ENCODE measurements at regions not wholly inside any gene's neighbourhood (a gene's known extent, or its start where the extent isn't known, plus 50 kb on each side); places are given as distances from the start of the nearest gene placed in this dataset.
"Not testable (repeated sequence)": the region's sequence is repeated elsewhere in the genome, so short reads cannot be mapped to it uniquely, and the experiment has no call there.

GRCh38 chrX:99271641-99272040, 1138.4 kb downstream of the PCDH19 start:
- H3K27ac ChIP-seq, result no peak overlapping the region
- H3K27me3 ChIP-seq (replicated peaks), result no peaks in the 10 kb centered on the region
- H3K36me3 ChIP-seq (replicated peaks), result no peaks in the 10 kb centered on the region
- in situ Hi-C loops (cut with HindIII; ENCODE audit: low pct_ligation_motif_present, low sequenced_read_pairs), result no loop called here
- no peak for DNase-seq
- no peak for TF ChIP-seq CTCF (IDR thresholded peaks at IDR 0.05; ENCODE audit: low read depth, low read length, missing control alignments)
- no peak overlapping the region for H3K4me3 ChIP-seq (ENCODE audit: low read depth, low read length)

GRCh38 chrX:99266255-99266654, 1143.8 kb downstream of the PCDH19 start:
- Histone ChIP-seq H3K36me3 (replicated peaks) (no peaks in the 10 kb centered on the region), H3K4me3 (ENCODE audit: low read depth, low read length) (no peak overlapping the region), H3K27me3 (replicated peaks) (no peaks in the 10 kb centered on the region), H3K27ac (no peak overlapping the region)
- TF ChIP-seq CTCF (IDR thresholded peaks at IDR 0.05; ENCODE audit: low read depth, low read length, missing control alignments), result no peak
- in situ Hi-C loops (cut with HindIII; ENCODE audit: low pct_ligation_motif_present, low sequenced_read_pairs), result no loop called here
- DNase-seq, result no peak

GRCh38 chrX:99248180-99248579, 1161.9 kb downstream of the PCDH19 start:
- Histone ChIP-seq H3K27ac (no peak overlapping the region), H3K27me3 (replicated peaks) (no peaks in the 10 kb centered on the region), H3K36me3 (replicated peaks) (no peaks in the 10 kb centered on the region), H3K4me3 (ENCODE audit: low read depth, low read length) (no peak overlapping the region)
- DNase-seq, result no peak
- in situ Hi-C loops (cut with HindIII; ENCODE audit: low pct_ligation_motif_present, low sequenced_read_pairs), result no loop called here
- no peak for TF ChIP-seq CTCF (IDR thresholded peaks at IDR 0.05; ENCODE audit: low read depth, low read length, missing control alignments)

GRCh38 chrX:99242001-99242400, 1168.1 kb downstream of the PCDH19 start:
- H3K27ac ChIP-seq, result no peak overlapping the region
- no peak for DNase-seq
- H3K4me3 ChIP-seq (ENCODE audit: low read depth, low read length), result no peak overlapping the region
- H3K27me3 ChIP-seq (replicated peaks), result no peaks in the 10 kb centered on the region
- in situ Hi-C loops (cut with HindIII; ENCODE audit: low pct_ligation_motif_present, low sequenced_read_pairs), result no loop called here
- TF ChIP-seq CTCF (IDR thresholded peaks at IDR 0.05; ENCODE audit: low read depth, low read length, missing control alignments), result no peak
- no peaks in the 10 kb centered on the region for H3K36me3 ChIP-seq (replicated peaks)

- H3K27ac ChIP-seq; DNase-seq; H3K4me3 ChIP-seq (ENCODE audit: low read depth, low read length); H3K27me3 ChIP-seq (replicated peaks); H3K36me3 ChIP-seq (replicated peaks); in situ Hi-C loops (cut with HindIII; ENCODE audit: low pct_ligation_motif_present, low sequenced_read_pairs): not testable (repeated sequence)
Observed at GRCh38 chrX:99234384-99234783, 1175.7 kb downstream of the PCDH19 start.

GRCh38 chrX:99192421-99192820, 1217.7 kb downstream of the PCDH19 start:
- no peak for TF ChIP-seq CTCF (IDR thresholded peaks at IDR 0.05; ENCODE audit: low read depth, low read length, missing control alignments)
- H3K27me3 ChIP-seq (replicated peaks), result no peaks in the 10 kb centered on the region
- H3K36me3 ChIP-seq (replicated peaks), result no peaks in the 10 kb centered on the region
- in situ Hi-C loops (cut with HindIII; ENCODE audit: low pct_ligation_motif_present, low sequenced_read_pairs), result no loop called here
- DNase-seq, result no peak
- H3K27ac ChIP-seq, result no peak overlapping the region
- H3K4me3 ChIP-seq (ENCODE audit: low read depth, low read length), result no peak overlapping the region

Measured in brain microvascular endothelial cell (primary cell).